Astrocyte of the cerebellum (primary cell): ENCODE measurements at regions not wholly inside any gene's neighbourhood (a gene's known extent, or its start where the extent isn't known, plus 50 kb on each side); places are given as distances from the start of the nearest gene placed in this dataset.
A peak's percentile ranks its signal among the peaks of the same experiment; 100 is the strongest.

Source experiments
- DNase-seq: peaks from one replicate; pipeline ENCODE4 v3.0.0-alpha.2; 2011; ENCODE audit warnings: low read depth
- H3K4me3 ChIP-seq: 2 replicates; pipeline ENCODE4 v1.5.1; 2011; ENCODE audit warnings: mild to moderate bottlenecking, low read depth, low read length, moderate library complexity
- CTCF ChIP-seq: IDR thresholded peaks from 2 replicates; pipeline ENCODE4 v1.5.1; 2012; ENCODE audit warnings: low read length, low read depth, moderate library complexity, mild to moderate bottlenecking; ENCODE audit errors: missing control alignments
- in situ Hi-C: cut with HindIII; loops from 2 replicates; pipeline ENCODE4 v1.10.0; 2017; ENCODE audit warnings: low sequenced_read_pairs

GRCh38 chr5:23451156-23451555, 56.3 kb upstream of the PRDM9 start:
- in situ Hi-C loops = no loop called here
- no peak overlapping the region for H3K4me3 ChIP-seq
- TF ChIP-seq CTCF = no peak
- DNase-seq = no peak

GRCh38 chr5:23450187-23450586, 57.2 kb upstream of the PRDM9 start:
- H3K4me3 ChIP-seq = no peak overlapping the region
- in situ Hi-C loops = no loop called here
- TF ChIP-seq CTCF = no peak
- DNase-seq = no peak

GRCh38 chr5:23448627-23449026, 58.8 kb upstream of the PRDM9 start:
- H3K4me3 ChIP-seq = no peak overlapping the region
- no peak for DNase-seq
- in situ Hi-C loops = no loop called here
- TF ChIP-seq CTCF = no peak

GRCh38 chr5:23446424-23446823, 61.0 kb upstream of the PRDM9 start:
- peak; percentile 24 for DNase-seq
- H3K4me3 ChIP-seq = no peak overlapping the region
- in situ Hi-C loops = no loop called here
- TF ChIP-seq CTCF = no peak

GRCh38 chr5:23445573-23445972, 61.8 kb upstream of the PRDM9 start:
- no peak for DNase-seq
- no peak for TF ChIP-seq CTCF
- H3K4me3 ChIP-seq = no peak overlapping the region
- in situ Hi-C loops = no loop called here

GRCh38 chr5:23440703-23441102, 66.7 kb upstream of the PRDM9 start:
- no peak for TF ChIP-seq CTCF
- H3K4me3 ChIP-seq = no peak overlapping the region
- in situ Hi-C loops = no loop called here
- no peak for DNase-seq

- DNase-seq = no peak
- no peak for TF ChIP-seq CTCF
- no peak overlapping the region for H3K4me3 ChIP-seq
- in situ Hi-C loops = no loop called here
Observed at GRCh38 chr5:23437011-23437410, 70.4 kb upstream of the PRDM9 start.
